Loucy (cell line): ENCODE measurements at regions not wholly inside any gene's neighbourhood (a gene's known extent, or its start where the extent isn't known, plus 50 kb on each side); places are given as distances from the start of the nearest gene placed in this dataset.

Source experiments
- H2AFZ ChIP-seq: fragments of 200-600 bp; sonication (generic); 2 replicates; pipeline ENCODE4 v1.6.0; 2016; ENCODE audit warnings: antibody characterized with exemption, mild to moderate bottlenecking, low read length, moderate library complexity
- H3F3A ChIP-seq: fragments of 200-600 bp; 2 replicates; pipeline ENCODE4 v1.6.0; 2016; ENCODE audit warnings: antibody characterized with exemption, low read depth, mild to moderate bottlenecking
- H3K27me3 ChIP-seq: fragments of 200-600 bp; sonication (generic); 2 replicates; pipeline ENCODE4 v1.6.1; 2014; ENCODE audit warnings: low read length, mild to moderate bottlenecking; ENCODE audit not compliant: insufficient read depth, poor library complexity, severe bottlenecking
- H3K36me3 ChIP-seq: fragments of 200-600 bp; sonication (generic); 2 replicates; pipeline ENCODE4 v1.6.1; 2016; ENCODE audit warnings: low read length; ENCODE audit not compliant: insufficient read depth
- H3K4me1 ChIP-seq: fragments of 200-600 bp; sonication (generic); 2 replicates; pipeline ENCODE4 v1.5.1; 2014; ENCODE audit warnings: low read length, mild to moderate bottlenecking; ENCODE audit not compliant: insufficient read depth, poor library complexity, severe bottlenecking
- H3K4me2 ChIP-seq: fragments of 200-600 bp; sonication (generic); 2 replicates; pipeline ENCODE4 v1.6.0; 2014; ENCODE audit warnings: antibody characterized with exemption, low read length, low read depth, mild to moderate bottlenecking; ENCODE audit not compliant: poor library complexity, severe bottlenecking
- H3K4me3 ChIP-seq: fragments of 200-600 bp; sonication (generic); 2 replicates; pipeline ENCODE4 v1.5.1; 2014; ENCODE audit warnings: low read length, mild to moderate bottlenecking, mixed read lengths; ENCODE audit not compliant: poor library complexity, severe bottlenecking
- H3K79me2 ChIP-seq: fragments of 200-600 bp; sonication (generic); 2 replicates; pipeline ENCODE4 v1.6.1; 2014; ENCODE audit warnings: low read length; ENCODE audit not compliant: insufficient read depth
- H3K9ac ChIP-seq: fragments of 200-600 bp; sonication (generic); 2 replicates; pipeline ENCODE4 v1.6.0; 2014; ENCODE audit warnings: mild to moderate bottlenecking, low read depth, low read length, moderate library complexity; ENCODE audit not compliant: poor library complexity, severe bottlenecking
- H3K9me2 ChIP-seq: fragments of 200-600 bp; sonication (generic); replicated peaks from 2 replicates; pipeline ENCODE4 v1.6.1; 2016; ENCODE audit warnings: low read depth, low read length, mixed read lengths
- H3K9me3 ChIP-seq: fragments of 200-600 bp; sonication (generic); 2 replicates; pipeline ENCODE4 v1.6.1; 2014; ENCODE audit warnings: mild to moderate bottlenecking, antibody characterized with exemption, low read length, low read depth; ENCODE audit not compliant: insufficient read depth
- H4K20me1 ChIP-seq: fragments of 200-600 bp; sonication (generic); 2 replicates; pipeline ENCODE4 v1.6.0; 2014; ENCODE audit warnings: antibody characterized with exemption, low read length, mild to moderate bottlenecking; ENCODE audit not compliant: insufficient read depth, poor library complexity, severe bottlenecking
- EZH2phosphoT487 ChIP-seq: fragments of 200-600 bp; IDR thresholded peaks from 2 replicates; pipeline ENCODE4 v1.6.1; 2018; ENCODE audit warnings: antibody characterized with exemption, mild to moderate bottlenecking, moderate library complexity, borderline replicate concordance
- TF ChIP-seq, protein P1 (sequence below): fragments of 200-600 bp; sonication (generic); conservative IDR thresholded peaks from 2 replicates; pipeline ENCODE4 v1.5.1; 2014; ENCODE audit warnings: mild to moderate bottlenecking, antibody characterized with exemption, low read length

DNA sequence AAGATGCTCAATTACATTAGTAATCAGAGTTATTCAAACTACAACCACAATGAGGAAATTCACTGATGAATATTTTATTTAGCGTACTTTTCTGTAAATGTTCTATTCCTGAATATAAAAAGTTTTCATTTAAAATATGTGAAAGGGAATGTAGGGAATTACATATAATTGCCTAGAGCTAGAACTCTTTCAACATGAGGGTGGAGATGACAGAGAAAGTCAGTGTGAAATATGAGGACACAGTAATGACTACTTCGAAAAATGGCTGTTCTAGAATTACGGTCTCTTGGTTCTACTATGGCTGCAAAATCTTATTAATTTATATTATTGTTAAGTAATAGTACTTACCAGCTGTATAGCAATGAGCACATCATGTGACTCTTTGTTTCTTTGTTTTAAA is 1647.4 kb upstream of the PIK3C3 start:
- Histone ChIP-seq H3K79me2 (no peaks in the 10 kb centered on the region), H4K20me1 (no peaks in the 10 kb centered on the region), H3K4me1 (no peaks in the 10 kb centered on the region), H3K4me2 (no peak overlapping the region), H3F3A (no peaks in the 10 kb centered on the region), H3K27me3 (no peaks in the 10 kb centered on the region), H3K9me2 (no peaks in the 10 kb centered on the region), H3K9me3 (no peaks in the 10 kb centered on the region), H3K36me3 (no peaks in the 10 kb centered on the region), H3K9ac (no peak overlapping the region), H3K4me3 (no peak overlapping the region), H2AFZ (no peak overlapping the region)
- TF ChIP-seq, protein P1, sequence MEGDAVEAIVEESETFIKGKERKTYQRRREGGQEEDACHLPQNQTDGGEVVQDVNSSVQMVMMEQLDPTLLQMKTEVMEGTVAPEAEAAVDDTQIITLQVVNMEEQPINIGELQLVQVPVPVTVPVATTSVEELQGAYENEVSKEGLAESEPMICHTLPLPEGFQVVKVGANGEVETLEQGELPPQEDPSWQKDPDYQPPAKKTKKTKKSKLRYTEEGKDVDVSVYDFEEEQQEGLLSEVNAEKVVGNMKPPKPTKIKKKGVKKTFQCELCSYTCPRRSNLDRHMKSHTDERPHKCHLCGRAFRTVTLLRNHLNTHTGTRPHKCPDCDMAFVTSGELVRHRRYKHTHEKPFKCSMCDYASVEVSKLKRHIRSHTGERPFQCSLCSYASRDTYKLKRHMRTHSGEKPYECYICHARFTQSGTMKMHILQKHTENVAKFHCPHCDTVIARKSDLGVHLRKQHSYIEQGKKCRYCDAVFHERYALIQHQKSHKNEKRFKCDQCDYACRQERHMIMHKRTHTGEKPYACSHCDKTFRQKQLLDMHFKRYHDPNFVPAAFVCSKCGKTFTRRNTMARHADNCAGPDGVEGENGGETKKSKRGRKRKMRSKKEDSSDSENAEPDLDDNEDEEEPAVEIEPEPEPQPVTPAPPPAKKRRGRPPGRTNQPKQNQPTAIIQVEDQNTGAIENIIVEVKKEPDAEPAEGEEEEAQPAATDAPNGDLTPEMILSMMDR = no peak
- no peak for TF ChIP-seq EZH2phosphoT487

DNA sequence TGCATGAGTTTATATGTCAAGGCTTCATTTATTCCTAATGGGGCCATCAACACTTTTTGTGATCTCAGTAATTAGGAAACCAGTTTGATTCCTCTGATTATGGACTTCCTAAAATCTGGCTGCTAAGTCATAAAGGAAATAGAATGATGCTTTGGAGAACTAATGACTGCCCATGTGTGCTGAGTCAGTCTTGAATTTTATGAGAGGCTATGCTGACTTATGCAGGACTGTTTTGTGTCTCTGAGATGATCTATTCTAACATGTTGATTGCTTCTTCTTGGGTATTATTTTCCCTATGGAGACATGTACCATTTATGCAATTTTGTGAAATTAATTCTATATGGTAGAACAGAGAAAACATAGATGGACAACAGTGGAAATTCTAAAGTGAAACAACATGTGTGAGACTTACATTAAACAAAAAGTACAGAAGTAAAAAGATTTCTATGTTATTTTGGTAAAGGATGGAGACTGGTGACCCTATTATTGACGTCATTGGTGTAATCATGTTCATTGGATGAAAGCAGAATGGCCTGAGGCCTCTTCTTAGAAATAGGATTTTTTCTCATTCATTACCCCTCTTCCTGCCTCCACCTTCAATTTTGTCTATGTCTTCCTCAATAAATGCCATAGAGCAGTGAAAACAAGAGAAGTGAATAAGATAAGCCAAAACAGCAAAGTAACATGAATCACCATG is 1658.2 kb upstream of the PIK3C3 start:
- H3K9me3 ChIP-seq = no peaks in the 10 kb centered on the region
- H3K4me1 ChIP-seq = no peaks in the 10 kb centered on the region
- 0 out of 2 replicates have a peak, but pooled peaks cover 4% of the 10 kb centered on the region for H3K9me2 ChIP-seq
- H3K79me2 ChIP-seq = no peaks in the 10 kb centered on the region
- no peaks in the 10 kb centered on the region for H4K20me1 ChIP-seq
- no peaks in the 10 kb centered on the region for H3K36me3 ChIP-seq
- H3K4me2 ChIP-seq = no peak overlapping the region
- no peaks in the 10 kb centered on the region for H3F3A ChIP-seq
- H3K4me3 ChIP-seq = no peak overlapping the region
- no peaks in the 10 kb centered on the region for H3K27me3 ChIP-seq
- no peak overlapping the region for H3K9ac ChIP-seq
- no peak overlapping the region for H2AFZ ChIP-seq
- TF ChIP-seq, protein P1 = no peak
- no peak for TF ChIP-seq EZH2phosphoT487

DNA sequence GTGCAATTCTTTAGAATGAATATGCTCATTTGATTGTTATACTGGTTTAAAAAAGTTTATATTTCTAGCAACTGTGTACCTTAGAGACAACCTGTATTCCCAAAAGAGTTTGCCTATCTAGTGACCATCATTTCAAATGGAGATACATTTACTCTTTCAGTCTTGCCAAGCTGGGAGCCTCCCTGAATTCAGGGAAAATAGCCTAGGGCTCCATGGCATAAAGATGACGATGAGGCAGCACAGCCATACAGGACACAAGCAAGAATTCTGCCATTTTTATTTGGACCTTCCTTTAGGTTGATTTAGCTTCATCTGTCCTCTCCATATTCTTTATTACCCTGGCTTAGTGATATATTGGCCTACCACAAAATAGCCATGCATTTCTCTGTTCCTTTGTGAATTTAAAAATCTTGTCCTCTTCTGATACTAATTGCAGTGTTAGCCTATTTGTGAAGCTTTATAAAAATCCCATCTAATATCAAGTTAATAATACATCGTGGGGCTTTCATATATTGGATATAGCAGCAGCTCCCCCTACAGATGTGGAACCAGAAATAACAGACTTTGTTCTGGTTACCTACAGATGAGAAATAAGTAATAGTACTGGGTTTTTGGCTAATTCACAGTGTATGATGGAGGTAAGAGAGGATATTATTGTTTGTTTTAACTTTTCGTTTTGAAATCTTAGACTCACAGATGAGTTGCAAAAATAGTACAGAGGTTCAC is 1661.9 kb upstream of the PIK3C3 start:
- H3K4me3 ChIP-seq = no peak overlapping the region
- no peaks in the 10 kb centered on the region for H3K36me3 ChIP-seq
- H3K27me3 ChIP-seq = no peaks in the 10 kb centered on the region
- no peak overlapping the region for H3K9ac ChIP-seq
- 0 out of 2 replicates have a peak, but pooled peaks cover 4% of the 10 kb centered on the region for H3K9me2 ChIP-seq
- H3F3A ChIP-seq = no peaks in the 10 kb centered on the region
- H2AFZ ChIP-seq = no peak overlapping the region
- H4K20me1 ChIP-seq = no peaks in the 10 kb centered on the region
- no peaks in the 10 kb centered on the region for H3K4me1 ChIP-seq
- H3K4me2 ChIP-seq = no peak overlapping the region
- no peak for TF ChIP-seq EZH2phosphoT487
- TF ChIP-seq, protein P1 = 0 out of 2 replicates have a peak, but pooled peaks have one; percentile 16
- H3K9me3 ChIP-seq = no peaks in the 10 kb centered on the region
- no peaks in the 10 kb centered on the region for H3K79me2 ChIP-seq
